ENCODE measurements at regions not wholly inside any gene's neighbourhood (a gene's known extent, or its start where the extent isn't known, plus 50 kb on each side); places are given as distances from the start of the nearest gene placed in this dataset.
"Not testable (repeated sequence)": the region's sequence is repeated elsewhere in the genome, so short reads cannot be mapped to it uniquely, and the experiment has no call there.

DNA sequence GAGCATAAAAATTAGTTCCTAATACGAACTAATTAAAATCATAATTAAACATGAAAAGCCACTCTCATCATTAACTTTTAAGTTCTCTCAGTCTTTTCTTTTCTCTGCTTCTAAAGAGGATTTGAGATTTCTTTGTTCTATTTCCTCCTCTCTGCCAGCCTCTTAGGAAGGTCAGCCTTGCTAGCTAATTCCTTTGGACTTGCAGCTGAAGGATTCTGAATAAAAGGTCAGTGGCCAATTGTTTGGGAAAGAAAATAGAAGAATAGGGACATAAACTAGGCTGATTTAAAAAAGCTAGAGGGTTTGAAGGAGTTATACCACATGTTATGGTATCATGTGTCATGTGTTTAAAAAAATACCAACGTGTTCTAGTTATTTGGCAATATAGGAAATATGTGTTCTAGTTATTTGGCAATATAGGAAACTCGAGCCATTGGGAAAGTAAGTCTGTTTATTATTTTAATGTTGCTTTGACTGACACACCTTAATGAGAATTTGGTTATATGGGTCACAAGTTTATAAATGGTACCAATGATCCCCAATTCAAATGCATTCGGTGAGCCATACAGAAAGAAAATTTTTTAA lies 1668.7 kb upstream of the PCDH7 start:
- DNase-seq = no peak

DNA sequence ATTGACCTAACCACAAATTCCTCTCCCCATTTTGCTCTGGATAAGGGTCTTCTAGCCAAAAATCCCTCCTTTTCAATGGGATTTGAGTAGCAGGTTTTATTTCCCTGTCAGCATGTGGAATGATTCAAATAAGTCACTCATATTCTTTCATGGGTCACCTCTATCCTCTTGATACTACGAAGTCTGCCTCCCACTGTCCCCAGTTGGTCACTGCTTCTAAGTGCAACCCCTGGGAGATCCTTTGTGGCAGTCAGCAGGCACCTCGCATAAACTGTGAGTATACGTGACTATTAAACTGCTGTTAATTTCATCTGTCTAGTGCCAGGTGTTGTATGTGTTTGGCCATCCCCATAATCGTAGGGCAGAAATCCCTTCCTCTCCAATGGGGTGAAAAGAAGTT lies 1667.9 kb upstream of the PCDH7 start:
- DNase-seq = no peak

GRCh38 chr4:29058531-29058930 lies 1661.6 kb upstream of the PCDH7 start:
- no peak for DNase-seq

DNA sequence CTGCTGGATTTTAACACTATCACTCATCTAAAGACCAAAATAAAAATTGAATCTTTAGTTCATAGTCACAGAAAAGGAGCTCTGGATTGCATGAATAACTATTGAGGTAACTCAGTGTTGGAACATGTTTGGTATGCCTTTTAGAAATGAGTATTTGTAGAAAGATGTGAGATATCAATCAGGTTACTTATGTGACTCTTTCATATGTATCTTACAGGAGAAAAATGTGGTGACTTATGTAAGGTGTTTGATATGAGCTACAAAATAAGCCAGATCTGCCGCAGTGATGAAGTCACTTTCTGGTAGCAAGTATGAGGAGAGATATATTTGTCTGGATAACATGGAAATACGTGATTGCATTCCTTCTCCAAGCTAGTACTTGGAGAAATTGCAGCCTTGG lies 1653.3 kb upstream of the PCDH7 start:
- no peak for DNase-seq

- no peak for DNase-seq
These were observed 1646.6 kb upstream of the PCDH7 start for GRCh38 chr4:29073571-29073970.

GRCh38 chr4:29075366-29075765 lies 1644.8 kb upstream of the PCDH7 start:
- no peak for DNase-seq

- DNase-seq = no peak
These were observed 1640.9 kb upstream of the PCDH7 start for GRCh38 chr4:29079260-29079659.

DNA sequence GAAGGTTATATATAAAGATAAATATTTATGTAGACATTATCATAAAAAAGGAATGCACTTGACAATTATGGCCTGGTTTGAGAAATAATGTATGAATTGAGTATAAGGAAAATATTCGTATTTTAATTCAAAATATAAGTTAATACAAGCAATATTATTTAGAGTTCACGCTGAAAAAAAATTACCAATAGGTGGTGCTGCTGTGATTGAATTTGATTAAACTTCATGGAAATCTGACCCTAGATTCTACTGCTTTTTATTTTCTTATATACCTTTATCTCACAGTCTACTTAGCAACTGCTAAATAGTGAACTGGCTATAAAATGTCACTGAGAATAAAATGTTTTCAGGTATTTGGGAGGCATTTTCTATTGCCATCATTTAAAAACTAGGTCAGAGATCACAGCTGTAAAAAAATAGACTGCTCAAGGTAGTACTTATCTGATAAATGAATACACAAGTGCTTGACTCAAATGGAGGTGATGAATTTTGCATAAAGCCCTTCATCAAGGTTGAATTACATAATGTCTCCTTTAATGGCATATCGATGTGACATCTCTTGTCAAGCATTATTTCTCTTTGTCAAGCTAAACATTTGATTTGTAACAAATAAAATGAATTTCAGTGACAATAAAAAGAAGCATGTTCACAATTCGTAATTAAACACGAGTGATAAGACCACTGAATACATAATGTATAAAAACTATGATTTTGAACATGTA lies 1638.8 kb upstream of the PCDH7 start:
- no peak for DNase-seq

DNA sequence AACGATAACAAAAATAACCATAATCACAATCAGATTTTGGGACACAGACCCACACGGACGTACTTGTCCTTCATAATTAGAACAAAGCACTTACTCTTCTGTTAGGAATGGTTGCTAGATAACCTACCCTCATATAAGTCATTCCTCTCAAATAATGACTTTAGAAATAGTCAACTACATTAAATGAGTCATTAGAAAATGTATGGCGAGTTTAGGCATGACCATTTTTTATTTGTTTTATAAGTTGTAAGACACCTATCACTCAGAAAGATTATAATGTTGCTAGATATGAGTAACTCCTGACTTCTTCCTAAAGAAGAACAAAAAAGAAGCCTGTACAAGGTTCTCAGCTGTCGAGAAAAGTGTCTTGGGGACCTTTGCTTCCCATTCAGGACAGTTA lies 1637.5 kb upstream of the PCDH7 start:
- no peak for DNase-seq

DNA sequence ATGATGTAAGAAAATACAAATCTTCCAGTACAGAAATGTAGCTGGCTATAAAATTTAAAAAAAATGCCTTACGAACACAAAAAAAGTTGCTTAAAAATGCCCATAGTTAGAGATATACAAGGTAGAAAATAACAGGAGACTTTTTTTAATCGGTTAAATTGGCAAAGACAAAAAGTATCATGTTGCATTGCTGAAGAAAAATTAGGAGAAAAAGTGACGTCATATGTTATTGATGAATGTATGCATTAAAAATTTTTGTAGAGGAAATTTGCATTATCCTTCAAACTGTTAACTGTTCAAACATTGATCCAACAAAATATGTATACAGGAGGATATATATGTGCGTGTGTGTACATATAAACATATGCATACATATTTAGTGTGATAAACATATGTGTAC lies 1634.4 kb upstream of the PCDH7 start:
- no peak for DNase-seq

DNA sequence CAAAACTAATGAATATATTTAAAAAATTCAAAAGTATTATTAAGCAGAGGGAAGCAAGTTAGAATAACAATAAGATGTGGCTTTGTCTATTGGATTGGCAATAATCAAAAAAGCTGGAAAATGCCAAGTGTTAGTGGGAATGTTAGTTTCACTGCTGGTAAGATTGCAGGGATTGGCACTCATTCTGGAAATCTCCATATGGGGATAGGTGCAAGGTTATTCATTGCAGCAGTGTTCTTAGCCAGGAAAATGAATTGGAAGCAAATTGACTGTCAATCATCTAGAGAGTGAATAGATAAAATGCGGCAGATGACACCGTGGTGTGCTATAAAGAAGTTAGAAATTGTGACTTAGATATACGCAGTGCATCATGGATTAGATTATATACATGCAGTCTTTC lies 1615.5 kb upstream of the PCDH7 start:
- DNase-seq = no peak

DNA sequence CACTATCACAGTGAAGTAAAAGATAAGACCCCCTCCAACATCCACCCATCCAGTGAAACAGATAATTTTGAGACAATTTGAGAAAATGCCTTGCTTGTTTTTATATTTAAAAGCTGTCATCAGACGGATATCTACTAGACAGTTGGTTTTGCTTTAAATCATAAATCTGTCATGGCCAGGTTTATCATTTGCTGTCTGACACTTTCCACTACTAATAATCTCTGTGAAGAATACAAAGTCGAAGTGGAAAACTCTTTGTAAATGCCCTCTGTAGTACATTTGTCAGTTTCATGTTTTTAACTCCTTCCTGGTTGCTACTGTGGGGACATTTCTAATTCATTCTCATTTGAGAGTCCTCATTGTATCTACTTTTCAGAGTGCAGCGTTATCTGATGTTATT lies 1606.2 kb upstream of the PCDH7 start:
- DNase-seq = no peak

DNA sequence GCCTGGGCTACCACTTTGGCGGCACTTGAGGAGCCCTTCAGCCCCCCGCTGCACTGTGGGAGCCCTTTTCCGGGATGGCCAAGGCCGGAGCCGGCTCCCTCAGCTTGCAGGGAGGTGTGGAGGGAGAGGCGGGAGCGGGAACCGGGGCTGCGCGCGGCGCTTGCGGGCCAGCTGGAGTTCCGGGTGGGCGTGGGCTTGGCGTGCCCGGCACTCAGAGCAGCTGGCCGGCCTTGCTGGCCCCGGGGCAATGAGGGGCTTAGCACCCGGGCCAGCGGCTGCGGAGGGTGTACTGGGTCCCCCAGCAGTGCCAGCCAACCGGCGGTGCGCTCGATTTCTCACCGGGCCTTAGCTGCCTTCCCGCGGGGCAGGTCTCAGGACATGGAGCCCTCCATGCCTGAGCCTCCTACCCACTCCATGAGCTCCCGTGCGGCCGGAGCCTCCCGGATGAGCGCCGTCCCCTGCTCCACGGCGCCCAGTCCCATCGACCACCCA lies 1602.9 kb upstream of the PCDH7 start:
- not testable (repeated sequence) for DNase-seq

GRCh38 chr4:29121586-29121985 lies 1598.6 kb upstream of the PCDH7 start:
- no peak for DNase-seq

DNA sequence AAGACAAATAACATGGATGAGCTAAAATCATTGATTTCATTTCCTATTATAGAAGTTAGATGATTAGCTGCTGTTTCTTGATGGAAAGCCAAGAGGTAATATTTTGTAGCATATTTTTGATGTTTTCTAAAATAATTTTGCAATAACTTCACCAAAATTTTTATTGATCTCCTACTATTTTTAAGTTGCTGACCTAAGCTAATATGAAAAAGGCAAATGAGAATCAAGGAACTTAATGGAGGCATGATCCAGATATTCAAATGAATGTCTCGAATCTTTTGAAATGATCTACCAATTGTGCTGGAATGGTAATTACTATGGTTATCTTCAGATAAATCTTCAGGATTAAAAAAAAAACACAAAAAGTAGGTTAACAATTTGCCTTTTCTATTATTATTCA lies 1591.4 kb upstream of the PCDH7 start:
- DNase-seq = no peak

- DNase-seq = no peak
These were observed 1588.9 kb upstream of the PCDH7 start for GRCh38 chr4:29131304-29131703.

GRCh38 chr4:29142708-29143107 lies 1577.5 kb upstream of the PCDH7 start:
- DNase-seq = no peak

DNA sequence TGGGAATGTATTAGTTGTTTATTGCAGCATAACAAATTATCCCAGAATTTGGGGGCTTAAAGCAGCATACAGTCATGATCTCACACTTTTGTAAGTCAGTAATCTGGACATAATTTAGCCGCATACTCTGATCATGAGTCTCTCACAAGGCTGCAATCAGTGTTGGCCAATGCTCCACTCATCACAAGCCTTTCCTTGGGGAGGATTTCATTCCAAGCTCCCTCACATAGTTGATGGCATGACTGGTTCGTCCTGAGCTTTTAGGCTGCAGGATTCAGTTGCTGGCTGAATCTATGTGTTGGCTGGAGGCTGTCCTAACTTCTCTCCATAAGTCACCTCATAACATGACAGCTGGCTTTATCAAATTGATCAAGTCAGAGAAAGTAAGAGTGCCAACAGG lies 1568.6 kb upstream of the PCDH7 start:
- no peak for DNase-seq

GRCh38 chr4:29153642-29154041 lies 1566.5 kb upstream of the PCDH7 start:
- DNase-seq = no peak

DNA sequence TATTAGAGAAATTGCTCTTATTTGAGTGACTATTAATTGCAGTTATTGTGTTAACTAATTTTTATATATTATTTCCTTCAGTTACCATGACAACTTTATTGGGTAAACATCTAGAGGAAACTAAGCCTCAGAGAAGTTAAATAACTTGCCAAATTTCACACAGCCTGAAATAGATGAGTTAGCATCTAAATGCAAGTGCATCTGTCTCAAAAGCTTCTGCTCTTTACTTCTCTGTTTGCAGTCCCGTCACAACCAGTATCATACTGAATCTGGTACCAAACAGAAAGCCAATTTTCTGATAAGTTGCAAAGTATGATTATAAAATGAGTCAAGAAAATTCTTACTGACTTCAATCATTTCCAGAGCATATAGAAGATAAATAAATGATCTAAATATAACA lies 1544.9 kb upstream of the PCDH7 start:
- no peak for DNase-seq

DNA sequence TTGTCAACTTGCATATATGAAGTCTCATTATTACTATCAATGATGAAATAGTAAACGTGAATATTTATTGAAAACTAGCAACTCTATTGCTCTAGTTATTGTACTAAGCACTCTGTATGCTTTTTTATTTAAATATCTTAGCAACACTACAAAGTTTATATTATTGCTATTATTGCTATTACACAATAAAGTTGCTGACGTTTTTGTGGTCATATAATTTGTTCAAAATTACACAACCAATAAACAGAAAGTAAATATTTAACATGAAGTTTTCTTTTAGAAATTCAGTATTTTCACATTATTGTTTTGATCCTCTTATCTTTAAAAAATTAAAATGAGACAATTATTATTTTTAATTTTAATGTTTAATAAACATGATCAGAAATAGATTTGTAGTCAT lies 1521.1 kb upstream of the PCDH7 start:
- DNase-seq = no peak

- no peak for DNase-seq
These were observed 1520.7 kb upstream of the PCDH7 start for GRCh38 chr4:29199485-29199884.

DNA sequence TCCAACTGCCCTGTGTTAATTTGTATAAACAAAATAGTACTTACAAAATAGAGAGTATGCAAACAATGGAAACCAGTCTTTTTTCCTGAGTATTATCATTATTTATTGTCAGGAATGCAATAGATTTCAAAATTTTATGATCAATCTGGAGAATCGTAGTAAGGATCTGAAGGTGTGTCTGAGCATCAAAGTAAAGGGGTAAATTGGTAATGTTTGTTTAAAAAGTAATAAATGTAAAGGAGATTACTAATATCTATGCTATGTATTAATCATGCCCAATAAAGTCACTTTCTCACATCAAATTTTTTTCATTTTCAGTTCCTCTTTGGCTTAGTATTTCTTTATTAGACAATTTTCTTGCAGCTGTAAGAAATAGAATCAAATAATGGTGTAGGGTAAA lies 1507.1 kb upstream of the PCDH7 start:
- no peak for DNase-seq

DNA sequence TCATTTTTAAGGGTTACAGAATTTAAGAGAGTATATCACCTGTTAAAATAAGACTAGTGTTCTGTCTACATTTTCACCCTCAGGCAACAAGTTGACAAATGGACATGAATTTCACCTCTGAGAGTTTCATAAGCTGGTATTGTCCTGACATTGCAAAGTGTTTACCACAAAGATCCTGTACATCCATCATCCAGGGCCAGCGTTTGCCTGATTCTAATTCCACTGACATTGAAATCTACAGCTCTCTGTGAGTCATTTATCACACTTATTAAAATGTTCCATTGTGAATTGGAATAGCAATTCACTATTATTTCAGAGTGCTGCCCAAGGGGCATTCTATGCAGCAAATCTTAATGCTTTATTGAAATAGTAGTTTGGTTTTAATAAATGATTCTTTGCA lies 1499.4 kb upstream of the PCDH7 start:
- DNase-seq = no peak

DNA sequence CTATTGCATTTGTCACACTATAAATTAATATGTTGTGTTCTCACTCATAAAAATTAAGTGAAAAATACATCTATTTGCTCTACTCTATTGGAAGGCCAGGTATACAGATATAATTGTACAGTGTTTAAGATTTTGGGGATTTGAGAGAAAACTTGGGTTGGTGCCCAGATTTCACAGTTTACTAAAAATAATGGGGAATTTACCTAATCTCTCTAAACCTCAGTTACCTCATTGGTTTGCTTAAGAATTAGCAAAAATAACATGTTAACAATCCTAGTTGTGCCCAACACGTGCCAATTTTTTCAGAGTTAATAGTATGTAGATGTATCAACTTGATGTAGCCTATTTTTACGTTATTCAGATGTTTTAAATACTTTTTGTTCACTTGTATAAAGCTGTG lies 1495.3 kb upstream of the PCDH7 start:
- no peak for DNase-seq
